ENCODE measurements at regions not wholly inside any gene's neighbourhood (a gene's known extent, or its start where the extent isn't known, plus 50 kb on each side); places are given as distances from the start of the nearest gene placed in this dataset.

- H3K27ac ChIP-seq: no peak overlapping the region
These were observed 284.9 kb downstream of the SOX9 start for GRCh38 chr17:72405662-72406230.

DNA sequence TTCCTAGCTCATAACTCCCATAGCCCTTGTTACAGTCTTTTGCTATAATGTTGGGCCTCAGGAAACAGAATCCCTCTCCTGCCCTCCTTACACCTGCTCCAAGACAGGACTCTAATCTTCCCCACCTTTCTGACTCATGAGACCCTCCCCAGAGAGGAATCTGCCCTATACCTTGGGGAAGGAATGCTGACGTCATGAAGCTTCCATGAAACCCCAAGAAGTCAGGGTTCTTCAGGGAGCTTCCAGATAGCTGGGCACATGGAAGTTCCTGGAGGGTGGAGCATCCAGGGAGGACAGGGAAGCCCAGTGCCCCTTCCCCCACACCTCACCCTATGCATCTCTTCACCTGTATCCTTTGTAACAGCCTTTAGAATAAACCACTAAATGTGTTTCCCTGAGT, 285.7 kb downstream of the SOX9 start:
- no peak for TF ChIP-seq POLR2A (IDR thresholded peaks at IDR 0.05)
- TF ChIP-seq POLR2AphosphoS5 (IDR thresholded peaks at IDR 0.05; ENCODE audit: insufficient read depth in 1 of 2, low read depth in 1 of 2): no peak
- TF ChIP-seq, protein P1, sequence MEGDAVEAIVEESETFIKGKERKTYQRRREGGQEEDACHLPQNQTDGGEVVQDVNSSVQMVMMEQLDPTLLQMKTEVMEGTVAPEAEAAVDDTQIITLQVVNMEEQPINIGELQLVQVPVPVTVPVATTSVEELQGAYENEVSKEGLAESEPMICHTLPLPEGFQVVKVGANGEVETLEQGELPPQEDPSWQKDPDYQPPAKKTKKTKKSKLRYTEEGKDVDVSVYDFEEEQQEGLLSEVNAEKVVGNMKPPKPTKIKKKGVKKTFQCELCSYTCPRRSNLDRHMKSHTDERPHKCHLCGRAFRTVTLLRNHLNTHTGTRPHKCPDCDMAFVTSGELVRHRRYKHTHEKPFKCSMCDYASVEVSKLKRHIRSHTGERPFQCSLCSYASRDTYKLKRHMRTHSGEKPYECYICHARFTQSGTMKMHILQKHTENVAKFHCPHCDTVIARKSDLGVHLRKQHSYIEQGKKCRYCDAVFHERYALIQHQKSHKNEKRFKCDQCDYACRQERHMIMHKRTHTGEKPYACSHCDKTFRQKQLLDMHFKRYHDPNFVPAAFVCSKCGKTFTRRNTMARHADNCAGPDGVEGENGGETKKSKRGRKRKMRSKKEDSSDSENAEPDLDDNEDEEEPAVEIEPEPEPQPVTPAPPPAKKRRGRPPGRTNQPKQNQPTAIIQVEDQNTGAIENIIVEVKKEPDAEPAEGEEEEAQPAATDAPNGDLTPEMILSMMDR (IDR thresholded peaks at IDR 0.05): no peak
- Histone ChIP-seq H3K4me3 (no peak overlapping the region), H3K27me3 (no peaks in the 10 kb centered on the region), H3K27ac (no peak overlapping the region), H3K36me3 (no peaks in the 10 kb centered on the region), H3K4me1 (peaks cover 31% of the 10 kb centered on the region), H3K9me3 (no peaks in the 10 kb centered on the region)
- DNase-seq (ENCODE audit: extremely low spot score in 2 of 2): no peak
- intact Hi-C loops (cut with DNase I): no loop called here

More at GRCh38 chr17:72405662-72406230, 284.9 kb downstream of the SOX9 start:
- no peak for TF ChIP-seq POLR2AphosphoS5 (IDR thresholded peaks at IDR 0.05; ENCODE audit: insufficient read depth in 1 of 2, low read depth in 1 of 2)
- TF ChIP-seq POLR2A (IDR thresholded peaks at IDR 0.05): no peak
- TF ChIP-seq, protein P1 (IDR thresholded peaks at IDR 0.05): no peak
- Histone ChIP-seq H3K9me3 (no peaks in the 10 kb centered on the region), H3K4me1 (peaks cover 23% of the 10 kb centered on the region), H3K36me3 (no peaks in the 10 kb centered on the region), H3K27me3 (no peaks in the 10 kb centered on the region), H3K4me3 (no peak overlapping the region)
- intact Hi-C loops (cut with DNase I): no loop called here
- no peak for DNase-seq (ENCODE audit: extremely low spot score in 2 of 2)

- TF ChIP-seq, protein P1 (IDR thresholded peaks at IDR 0.05): no peak
- no peak for TF ChIP-seq POLR2AphosphoS5 (IDR thresholded peaks at IDR 0.05; ENCODE audit: insufficient read depth in 1 of 2, low read depth in 1 of 2)
- DNase-seq (ENCODE audit: extremely low spot score in 2 of 2): no peak
- no peaks in the 10 kb centered on the region for H3K36me3 ChIP-seq
- H3K9me3 ChIP-seq: no peaks in the 10 kb centered on the region
- H3K4me3 ChIP-seq: no peak overlapping the region
- H3K4me1 ChIP-seq: peaks cover 37% of the 10 kb centered on the region
- no peaks in the 10 kb centered on the region for H3K27me3 ChIP-seq
- intact Hi-C loops (cut with DNase I): no loop called here
- H3K27ac ChIP-seq: no peak overlapping the region
These were observed 286.6 kb downstream of the SOX9 start for GRCh38 chr17:72407336-72407909.

GRCh38 chr17:72407931-72408330, 287.1 kb downstream of the SOX9 start:
- Histone ChIP-seq H3K9me3 (no peaks in the 10 kb centered on the region), H3K27me3 (no peaks in the 10 kb centered on the region), H3K4me1 (peaks cover 42% of the 10 kb centered on the region), H3K4me3 (no peak overlapping the region), H3K36me3 (no peaks in the 10 kb centered on the region), H3K27ac (no peak overlapping the region)
- DNase-seq (ENCODE audit: extremely low spot score in 2 of 2): no peak
- intact Hi-C loops (cut with DNase I): no loop called here
- TF ChIP-seq, protein P1 (IDR thresholded peaks at IDR 0.05): no peak
- no peak for TF ChIP-seq POLR2AphosphoS5 (IDR thresholded peaks at IDR 0.05; ENCODE audit: insufficient read depth in 1 of 2, low read depth in 1 of 2)
- no peak for TF ChIP-seq POLR2A (IDR thresholded peaks at IDR 0.05)

GRCh38 chr17:72408641-72409040, 287.8 kb downstream of the SOX9 start:
- TF ChIP-seq POLR2AphosphoS5 (IDR thresholded peaks at IDR 0.05; ENCODE audit: insufficient read depth in 1 of 2, low read depth in 1 of 2) (no peak), POLR2A (IDR thresholded peaks at IDR 0.05) (no peak)
- TF ChIP-seq, protein P1 (IDR thresholded peaks at IDR 0.05): no peak
- Histone ChIP-seq H3K27ac (no peak overlapping the region), H3K4me3 (no peak overlapping the region), H3K9me3 (no peaks in the 10 kb centered on the region), H3K4me1 (peaks cover 47% of the 10 kb centered on the region), H3K36me3 (no peaks in the 10 kb centered on the region), H3K27me3 (no peaks in the 10 kb centered on the region)
- DNase-seq (ENCODE audit: extremely low spot score in 2 of 2): no peak
- intact Hi-C loops (cut with DNase I): no loop called here

Data from vagina (tissue), 2 donors.